Body of pancreas (tissue), 4 donors: ENCODE measurements at regions not wholly inside any gene's neighbourhood (a gene's known extent, or its start where the extent isn't known, plus 50 kb on each side); places are given as distances from the start of the nearest gene placed in this dataset.

Source experiments
- CTCF ChIP-seq, 7 experiments: fragments of 450-650 bp in 4 of 7; fragments of 200-600 bp in 3 of 7; sonication (generic) in 3 of 7; IDR thresholded peaks; one replicate each; pipeline ENCODE4 v1.5.1; 2016 to 2019; ENCODE audit warnings: antibody characterized with exemption in 7 of 7
- POLR2A ChIP-seq, 3 donors: fragments of 450-650 bp; IDR thresholded peaks; one replicate each; pipeline ENCODE4 v1.6.1; 2016; ENCODE audit warnings: antibody characterized with exemption in 3 of 3, mild to moderate bottlenecking in 2 of 3

GRCh38 chr7:41108821-41109220 lies 594.1 kb downstream of the INHBA start:
- no peak for TF ChIP-seq CTCF (IDR thresholded peaks at IDR 0.05)
- TF ChIP-seq POLR2A (IDR thresholded peaks at IDR 0.05): no peak
